T-cell (primary cell): ENCODE measurements at regions not wholly inside any gene's neighbourhood (a gene's known extent, or its start where the extent isn't known, plus 50 kb on each side); places are given as distances from the start of the nearest gene placed in this dataset.

ENCODE experiments used
- ATAC-seq, 4 experiments: fragments of 200-7000 bp in 3 of 4; fragments of 150-1000 bp in 1 of 4; cut with Tn5 transposase; replicated peaks in 1 of 4; 1 replicate in 3 of 4; 2 replicates in 1 of 4; pipeline ENCODE4 v1.10.0; 2021; ENCODE audit warnings: moderate library complexity in 3 of 4, mild to moderate bottlenecking in 2 of 4, moderate number of reproducible peaks in 1 of 4
- CTCF ChIA-PET, 2 donors: fragments of 300-600 bp; sonication (Branson Sonifier 250); formaldehyde crosslinking; loops; one replicate each; lab custom pipeline; 2022; ENCODE audit warnings: antibody characterized with exemption in 2 of 2; lab: Charles Lee
- POLR2A ChIA-PET, 2 donors: fragments of 300-600 bp; sonication (Branson Sonifier 250); formaldehyde crosslinking; loops; one replicate each; lab custom pipeline; 2022; ENCODE audit warnings: antibody characterized with exemption in 2 of 2; lab: Charles Lee
- DNase-seq, 35 experiments: peaks; one replicate each; pipeline versions ENCODE4 v3.0.0 to v3.0.0-alpha.2; 2013 to 2023
- H3K27ac ChIP-seq: one replicate; pipeline ENCODE4 v1.5.1; 2013; ENCODE audit warnings: low read length
- H3K27me3 ChIP-seq, 2 experiments: replicated peaks in 1 of 2; 1 replicate in 1 of 2; 2 replicates in 1 of 2; pipeline versions ENCODE4 v1.6.1 to v1.7.0; 2013; ENCODE audit warnings: low read length in 1 of 2, mixed read lengths in 1 of 2; ENCODE audit not compliant: control insufficient read depth in 2 of 2, insufficient read depth in 2 of 2; ENCODE audit errors: extremely low read depth in 1 of 2
- H3K36me3 ChIP-seq, 2 donors: 1 replicate in 1 of 2; 2 replicates in 1 of 2; pipeline versions ENCODE4 v1.6.1 to v1.7.0; 2013; ENCODE audit warnings: low read length in 1 of 2; ENCODE audit not compliant: control insufficient read depth in 2 of 2, insufficient read depth in 1 of 2; ENCODE audit errors: extremely low read depth in 1 of 2
- H3K4me1 ChIP-seq, 2 experiments: 1 replicate in 1 of 2; 2 replicates in 1 of 2; pipeline versions ENCODE4 v1.6.1 to v1.7.0; 2013; ENCODE audit warnings: low read length in 2 of 2, mixed read lengths in 1 of 2; ENCODE audit not compliant: insufficient read depth in 2 of 2, control insufficient read depth in 1 of 2; ENCODE audit errors: extremely low read depth in 1 of 2
- H3K4me3 ChIP-seq, 2 donors: 1 replicate in 1 of 2; 2 replicates in 1 of 2; pipeline versions ENCODE4 v1.5.1 to v1.7.0; 2013; ENCODE audit warnings: mild to moderate bottlenecking in 2 of 2, low read length in 1 of 2, moderate library complexity in 1 of 2; ENCODE audit not compliant: control insufficient read depth in 1 of 2; ENCODE audit errors: extremely low read depth in 1 of 2
- H3K9me3 ChIP-seq: 2 replicates; pipeline ENCODE4 v1.7.0; 2013
- H3K27ac Mint-ChIP-seq, 2 donors: one replicate each; pipeline ENCODE4 v1.8.0; 2020 to 2021; ENCODE audit warnings: mild to moderate bottlenecking in 2 of 2, mixed read lengths in 2 of 2
- H3K27me3 Mint-ChIP-seq, 2 donors: one replicate each; pipeline ENCODE4 v1.8.0; 2021 to 2022; ENCODE audit warnings: mixed read lengths in 2 of 2
- H3K36me3 Mint-ChIP-seq: one replicate; pipeline ENCODE4 v1.8.0; 2021; ENCODE audit warnings: mixed read lengths
- H3K4me1 Mint-ChIP-seq, 3 donors: one replicate each; pipeline ENCODE4 v1.8.0; 2020 to 2022; ENCODE audit warnings: mixed read lengths in 3 of 3, mild to moderate bottlenecking in 1 of 3
- H3K4me3 Mint-ChIP-seq, 3 donors: one replicate each; pipeline ENCODE4 v1.8.0; 2020 to 2022; ENCODE audit warnings: mild to moderate bottlenecking in 3 of 3, mixed read lengths in 3 of 3, moderate library complexity in 3 of 3
- H3K9me3 Mint-ChIP-seq, 3 donors: one replicate each; pipeline ENCODE4 v1.8.0; 2020 to 2022; ENCODE audit warnings: mixed read lengths in 3 of 3
- WGBS: methylation state at CpG from one replicate; pipeline ENCODE4 v1.1.5; 2013; ENCODE audit warnings: missing lambda C conversion rate; ENCODE audit not compliant: insufficient coverage; 5-methylcytosine and 5-hydroxymethylcytosine counted together

GRCh38 chr16:62692685-62693084, 656.4 kb upstream of the CDH8 start:
- Histone ChIP-seq H3K4me1 (no peaks in the 10 kb centered on the region), H3K36me3 (no peaks in the 10 kb centered on the region), H3K27me3 (no peaks in the 10 kb centered on the region), H3K4me3 (no peak overlapping the region), H3K9me3 (peaks cover 8% of the 10 kb centered on the region), H3K27ac (no peak overlapping the region)
- H3K9me3 Mint-ChIP-seq = peaks cover 33 to 60% (median 42%) of the 10 kb centered on the region in 3 donors
- ATAC-seq = no peak
- no peak overlapping the region for H3K4me3 Mint-ChIP-seq
- no peak for DNase-seq
- no peaks in the 10 kb centered on the region for H3K4me1 Mint-ChIP-seq
- H3K36me3 Mint-ChIP-seq = no peaks in the 10 kb centered on the region
- no CpG with 5 or more reads among the region's 1 CpG for WGBS
- H3K27ac Mint-ChIP-seq = no peak overlapping the region
- POLR2A ChIA-PET = no interaction called here
- H3K27me3 Mint-ChIP-seq = no peaks in the 10 kb centered on the region
- CTCF ChIA-PET = interaction anchor here in 1 of 2 donors (0.6 kb wide), 1 partner anchor 52 kb away, joined by 5 read pairs; no protein-coding TSS in a partner anchor

- peaks cover 2% of the 10 kb centered on the region for H3K9me3 ChIP-seq
- H3K27ac ChIP-seq = no peak overlapping the region
- no peaks in the 10 kb centered on the region for H3K27me3 ChIP-seq
- DNase-seq = no peak
- no peak overlapping the region for H3K4me3 ChIP-seq
- ChIA-PET POLR2A (no interaction called here), CTCF (no interaction called here)
- Mint-ChIP-seq H3K36me3 (no peaks in the 10 kb centered on the region), H3K4me3 (no peak overlapping the region), H3K4me1 (no peaks in the 10 kb centered on the region), H3K27me3 (no peaks in the 10 kb centered on the region), H3K9me3 (peaks cover 25 to 55% (median 31%) of the 10 kb centered on the region in 3 donors), H3K27ac (no peak overlapping the region)
- H3K4me1 ChIP-seq = no peaks in the 10 kb centered on the region
- H3K36me3 ChIP-seq = no peaks in the 10 kb centered on the region
- no peak for ATAC-seq
- no CpG with 5 or more reads among the region's 1 CpG for WGBS
Observed at GRCh38 chr16:62681819-62682218, 645.6 kb upstream of the CDH8 start.

- ATAC-seq (no peak), DNase-seq (no peak)
- no peak overlapping the region for H3K27ac ChIP-seq
- no peaks in the 10 kb centered on the region for H3K27me3 Mint-ChIP-seq
- H3K4me3 Mint-ChIP-seq = no peak overlapping the region
- H3K36me3 Mint-ChIP-seq = no peaks in the 10 kb centered on the region
- CTCF ChIA-PET = no interaction called here
- H3K4me3 ChIP-seq = no peak overlapping the region
- H3K4me1 Mint-ChIP-seq = no peaks in the 10 kb centered on the region
- POLR2A ChIA-PET = no interaction called here
- no peaks in the 10 kb centered on the region for H3K27me3 ChIP-seq
- H3K9me3 Mint-ChIP-seq = peaks cover 36 to 67% (median 36%) of the 10 kb centered on the region in 3 donors
- H3K9me3 ChIP-seq = peaks cover 2% of the 10 kb centered on the region
- H3K4me1 ChIP-seq = no peaks in the 10 kb centered on the region
- WGBS = 33% methylated on average over 1 of the region's 4 CpGs
- H3K36me3 ChIP-seq = no peaks in the 10 kb centered on the region
- H3K27ac Mint-ChIP-seq = no peak overlapping the region
Observed at GRCh38 chr16:62678796-62679195, 642.6 kb upstream of the CDH8 start.

- ATAC-seq (no peak), DNase-seq (no peak)
- H3K36me3 Mint-ChIP-seq = no peaks in the 10 kb centered on the region
- Histone ChIP-seq H3K9me3 (peaks cover 6% of the 10 kb centered on the region), H3K4me3 (no peak overlapping the region), H3K27ac (no peak overlapping the region), H3K27me3 (no peaks in the 10 kb centered on the region), H3K36me3 (no peaks in the 10 kb centered on the region), H3K4me1 (no peaks in the 10 kb centered on the region)
- H3K9me3 Mint-ChIP-seq = peaks cover 27 to 61% (median 41%) of the 10 kb centered on the region in 3 donors
- no peaks in the 10 kb centered on the region for H3K27me3 Mint-ChIP-seq
- 50% methylated on average over 2 of the region's 4 CpGs for whole genome bisulfite sequencing
- H3K4me1 Mint-ChIP-seq = no peaks in the 10 kb centered on the region
- CTCF ChIA-PET = no interaction called here
- no peak overlapping the region for H3K4me3 Mint-ChIP-seq
- H3K27ac Mint-ChIP-seq = no peak overlapping the region
- POLR2A ChIA-PET = no interaction called here
Observed at GRCh38 chr16:62676306-62676705, 640.1 kb upstream of the CDH8 start.

GRCh38 chr16:62665269-62665668, 629.0 kb upstream of the CDH8 start:
- Mint-ChIP-seq H3K4me3 (no peak overlapping the region), H3K9me3 (peaks cover 16 to 35% (median 28%) of the 10 kb centered on the region in 3 donors), H3K27me3 (no peaks in the 10 kb centered on the region), H3K36me3 (no peaks in the 10 kb centered on the region), H3K4me1 (no peaks in the 10 kb centered on the region), H3K27ac (no peak overlapping the region)
- H3K27me3 ChIP-seq = no peaks in the 10 kb centered on the region
- CTCF ChIA-PET = no interaction called here
- no peak for DNase-seq
- no peak overlapping the region for H3K4me3 ChIP-seq
- POLR2A ChIA-PET = no interaction called here
- H3K4me1 ChIP-seq = no peaks in the 10 kb centered on the region
- no peak overlapping the region for H3K27ac ChIP-seq
- H3K36me3 ChIP-seq = no peaks in the 10 kb centered on the region
- H3K9me3 ChIP-seq = peaks cover 4% of the 10 kb centered on the region
- no CpG with 5 or more reads among the region's 1 CpG for WGBS
- ATAC-seq = no peak

- H3K4me3 Mint-ChIP-seq = no peak overlapping the region
- no peak overlapping the region for H3K4me3 ChIP-seq
- H3K9me3 Mint-ChIP-seq = peaks cover 16 to 28% (median 28%) of the 10 kb centered on the region in 3 donors
- peaks cover 7% of the 10 kb centered on the region for H3K9me3 ChIP-seq
- no peak overlapping the region for H3K27ac ChIP-seq
- H3K36me3 Mint-ChIP-seq = no peaks in the 10 kb centered on the region
- ATAC-seq (no peak), DNase-seq (no peak)
- ChIA-PET POLR2A (no interaction called here), CTCF (no interaction called here)
- H3K36me3 ChIP-seq = no peaks in the 10 kb centered on the region
- no peak overlapping the region for H3K27ac Mint-ChIP-seq
- H3K27me3 Mint-ChIP-seq = no peaks in the 10 kb centered on the region
- WGBS = no CpG with 5 or more reads among the region's 3 CpGs
- no peaks in the 10 kb centered on the region for H3K4me1 ChIP-seq
- H3K4me1 Mint-ChIP-seq = no peaks in the 10 kb centered on the region
- H3K27me3 ChIP-seq = no peaks in the 10 kb centered on the region
Observed at GRCh38 chr16:62664566-62664965, 628.3 kb upstream of the CDH8 start.

GRCh38 chr16:62661435-62661834, 625.2 kb upstream of the CDH8 start:
- H3K9me3 Mint-ChIP-seq = peaks cover 15 to 28% (median 25%) of the 10 kb centered on the region in 3 donors
- Histone ChIP-seq H3K4me3 (no peak overlapping the region), H3K4me1 (no peaks in the 10 kb centered on the region), H3K36me3 (no peaks in the 10 kb centered on the region), H3K9me3 (peaks cover 10% of the 10 kb centered on the region), H3K27ac (no peak overlapping the region), H3K27me3 (no peaks in the 10 kb centered on the region)
- no peaks in the 10 kb centered on the region for H3K27me3 Mint-ChIP-seq
- no peak overlapping the region for H3K4me3 Mint-ChIP-seq
- no peak for ATAC-seq
- no peak for DNase-seq
- no peaks in the 10 kb centered on the region for H3K36me3 Mint-ChIP-seq
- no peak overlapping the region for H3K27ac Mint-ChIP-seq
- ChIA-PET POLR2A (interaction anchor here in 1 of 2 donors (0.7 kb wide), 1 partner anchor 37 kb away, joined by 3 read pairs; no protein-coding TSS in a partner anchor), CTCF (interaction anchor here in 1 of 2 donors (0.7 kb wide), 1 partner anchor 241 kb away, joined by 4 read pairs; no protein-coding TSS in a partner anchor)
- H3K4me1 Mint-ChIP-seq = no peaks in the 10 kb centered on the region
